GM12873 (cell line): ENCODE measurements at regions not wholly inside any gene's neighbourhood (a gene's known extent, or its start where the extent isn't known, plus 50 kb on each side); places are given as distances from the start of the nearest gene placed in this dataset.

ENCODE experiments used
- CTCF ChIP-seq: IDR thresholded peaks from 2 replicates; pipeline ENCODE4 v1.5.1; 2012; ENCODE audit warnings: low read depth, mild to moderate bottlenecking, moderate library complexity, low read length, control low read depth; ENCODE audit not compliant: insufficient read depth; ENCODE audit errors: missing control alignments

- TF ChIP-seq CTCF, result no peak
Observed at GRCh38 chr6:8865451-8865850, 430.1 kb upstream of the SLC35B3 start.

- no peak for TF ChIP-seq CTCF
Observed at GRCh38 chr6:8860671-8861070, 425.3 kb upstream of the SLC35B3 start.

- no peak for TF ChIP-seq CTCF
Observed at GRCh38 chr6:8859501-8859900, 424.2 kb upstream of the SLC35B3 start.

- no peak for TF ChIP-seq CTCF
Observed at GRCh38 chr6:8858854-8859331, 423.5 kb upstream of the SLC35B3 start.

- TF ChIP-seq CTCF, result no peak
Observed at GRCh38 chr6:8857160-8857559, 421.8 kb upstream of the SLC35B3 start.

GRCh38 chr6:8855411-8855810 lies 420.1 kb upstream of the SLC35B3 start:
- TF ChIP-seq CTCF, result no peak

GRCh38 chr6:8852332-8852731 lies 417.0 kb upstream of the SLC35B3 start:
- no peak for TF ChIP-seq CTCF
